ENCODE measurements at regions not wholly inside any gene's neighbourhood (a gene's known extent, or its start where the extent isn't known, plus 50 kb on each side); places are given as distances from the start of the nearest gene placed in this dataset.

DNA sequence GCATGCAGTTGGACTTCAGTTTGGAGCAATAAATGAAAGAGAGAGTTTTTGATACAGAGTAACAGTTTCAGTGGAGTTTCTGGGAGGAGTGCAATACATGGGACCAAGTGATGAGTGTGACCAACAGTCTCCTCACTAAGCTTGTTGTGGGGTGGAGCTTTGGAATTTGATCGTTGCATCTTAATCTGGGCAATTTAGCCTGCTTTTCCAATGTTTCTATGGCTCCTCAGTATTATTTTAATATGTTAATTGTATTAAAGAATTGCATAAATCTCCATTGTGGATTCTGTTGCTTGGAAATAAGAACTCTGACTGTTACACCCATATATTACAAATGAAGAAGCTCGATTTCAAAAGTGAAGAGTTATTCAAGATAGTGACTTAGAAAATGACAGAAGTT, 446.6 kb upstream of the LRATD1 start:
- TF ChIP-seq, protein P1, sequence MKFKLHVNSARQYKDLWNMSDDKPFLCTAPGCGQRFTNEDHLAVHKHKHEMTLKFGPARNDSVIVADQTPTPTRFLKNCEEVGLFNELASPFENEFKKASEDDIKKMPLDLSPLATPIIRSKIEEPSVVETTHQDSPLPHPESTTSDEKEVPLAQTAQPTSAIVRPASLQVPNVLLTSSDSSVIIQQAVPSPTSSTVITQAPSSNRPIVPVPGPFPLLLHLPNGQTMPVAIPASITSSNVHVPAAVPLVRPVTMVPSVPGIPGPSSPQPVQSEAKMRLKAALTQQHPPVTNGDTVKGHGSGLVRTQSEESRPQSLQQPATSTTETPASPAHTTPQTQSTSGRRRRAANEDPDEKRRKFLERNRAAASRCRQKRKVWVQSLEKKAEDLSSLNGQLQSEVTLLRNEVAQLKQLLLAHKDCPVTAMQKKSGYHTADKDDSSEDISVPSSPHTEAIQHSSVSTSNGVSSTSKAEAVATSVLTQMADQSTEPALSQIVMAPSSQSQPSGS (CRISPR knock-in tag; IDR thresholded peaks at IDR 0.05; ENCODE audit: borderline replicate concordance, low read depth) = no peak
- TF ChIP-seq, protein P2, sequence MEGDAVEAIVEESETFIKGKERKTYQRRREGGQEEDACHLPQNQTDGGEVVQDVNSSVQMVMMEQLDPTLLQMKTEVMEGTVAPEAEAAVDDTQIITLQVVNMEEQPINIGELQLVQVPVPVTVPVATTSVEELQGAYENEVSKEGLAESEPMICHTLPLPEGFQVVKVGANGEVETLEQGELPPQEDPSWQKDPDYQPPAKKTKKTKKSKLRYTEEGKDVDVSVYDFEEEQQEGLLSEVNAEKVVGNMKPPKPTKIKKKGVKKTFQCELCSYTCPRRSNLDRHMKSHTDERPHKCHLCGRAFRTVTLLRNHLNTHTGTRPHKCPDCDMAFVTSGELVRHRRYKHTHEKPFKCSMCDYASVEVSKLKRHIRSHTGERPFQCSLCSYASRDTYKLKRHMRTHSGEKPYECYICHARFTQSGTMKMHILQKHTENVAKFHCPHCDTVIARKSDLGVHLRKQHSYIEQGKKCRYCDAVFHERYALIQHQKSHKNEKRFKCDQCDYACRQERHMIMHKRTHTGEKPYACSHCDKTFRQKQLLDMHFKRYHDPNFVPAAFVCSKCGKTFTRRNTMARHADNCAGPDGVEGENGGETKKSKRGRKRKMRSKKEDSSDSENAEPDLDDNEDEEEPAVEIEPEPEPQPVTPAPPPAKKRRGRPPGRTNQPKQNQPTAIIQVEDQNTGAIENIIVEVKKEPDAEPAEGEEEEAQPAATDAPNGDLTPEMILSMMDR (IDR thresholded peaks at IDR 0.05) = no peak
- TF ChIP-seq FOXK1 (CRISPR knock-in tag; IDR thresholded peaks at IDR 0.05) (no peak), JAZF1 (CRISPR knock-in tag; IDR thresholded peaks at IDR 0.05) (no peak), CREB1 (CRISPR knock-in tag; IDR thresholded peaks at IDR 0.05) (no peak)
- TF ChIP-seq, protein P3, sequence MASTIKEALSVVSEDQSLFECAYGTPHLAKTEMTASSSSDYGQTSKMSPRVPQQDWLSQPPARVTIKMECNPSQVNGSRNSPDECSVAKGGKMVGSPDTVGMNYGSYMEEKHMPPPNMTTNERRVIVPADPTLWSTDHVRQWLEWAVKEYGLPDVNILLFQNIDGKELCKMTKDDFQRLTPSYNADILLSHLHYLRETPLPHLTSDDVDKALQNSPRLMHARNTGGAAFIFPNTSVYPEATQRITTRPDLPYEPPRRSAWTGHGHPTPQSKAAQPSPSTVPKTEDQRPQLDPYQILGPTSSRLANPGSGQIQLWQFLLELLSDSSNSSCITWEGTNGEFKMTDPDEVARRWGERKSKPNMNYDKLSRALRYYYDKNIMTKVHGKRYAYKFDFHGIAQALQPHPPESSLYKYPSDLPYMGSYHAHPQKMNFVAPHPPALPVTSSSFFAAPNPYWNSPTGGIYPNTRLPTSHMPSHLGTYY (CRISPR knock-in tag; IDR thresholded peaks at IDR 0.05) = no peak
- TF ChIP-seq, protein P4, sequence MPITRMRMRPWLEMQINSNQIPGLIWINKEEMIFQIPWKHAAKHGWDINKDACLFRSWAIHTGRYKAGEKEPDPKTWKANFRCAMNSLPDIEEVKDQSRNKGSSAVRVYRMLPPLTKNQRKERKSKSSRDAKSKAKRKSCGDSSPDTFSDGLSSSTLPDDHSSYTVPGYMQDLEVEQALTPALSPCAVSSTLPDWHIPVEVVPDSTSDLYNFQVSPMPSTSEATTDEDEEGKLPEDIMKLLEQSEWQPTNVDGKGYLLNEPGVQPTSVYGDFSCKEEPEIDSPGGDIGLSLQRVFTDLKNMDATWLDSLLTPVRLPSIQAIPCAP (CRISPR knock-in tag; IDR thresholded peaks at IDR 0.05) = no peak
- TF ChIP-seq, protein P5, sequence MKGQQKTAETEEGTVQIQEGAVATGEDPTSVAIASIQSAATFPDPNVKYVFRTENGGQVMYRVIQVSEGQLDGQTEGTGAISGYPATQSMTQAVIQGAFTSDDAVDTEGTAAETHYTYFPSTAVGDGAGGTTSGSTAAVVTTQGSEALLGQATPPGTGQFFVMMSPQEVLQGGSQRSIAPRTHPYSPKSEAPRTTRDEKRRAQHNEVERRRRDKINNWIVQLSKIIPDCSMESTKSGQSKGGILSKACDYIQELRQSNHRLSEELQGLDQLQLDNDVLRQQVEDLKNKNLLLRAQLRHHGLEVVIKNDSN (CRISPR knock-in tag; IDR thresholded peaks at IDR 0.05) = no peak
- TF ChIP-seq, protein P6, sequence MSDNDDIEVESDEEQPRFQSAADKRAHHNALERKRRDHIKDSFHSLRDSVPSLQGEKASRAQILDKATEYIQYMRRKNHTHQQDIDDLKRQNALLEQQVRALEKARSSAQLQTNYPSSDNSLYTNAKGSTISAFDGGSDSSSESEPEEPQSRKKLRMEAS (CRISPR knock-in tag; IDR thresholded peaks at IDR 0.05) = no peak
- TF ChIP-seq, protein P7, sequence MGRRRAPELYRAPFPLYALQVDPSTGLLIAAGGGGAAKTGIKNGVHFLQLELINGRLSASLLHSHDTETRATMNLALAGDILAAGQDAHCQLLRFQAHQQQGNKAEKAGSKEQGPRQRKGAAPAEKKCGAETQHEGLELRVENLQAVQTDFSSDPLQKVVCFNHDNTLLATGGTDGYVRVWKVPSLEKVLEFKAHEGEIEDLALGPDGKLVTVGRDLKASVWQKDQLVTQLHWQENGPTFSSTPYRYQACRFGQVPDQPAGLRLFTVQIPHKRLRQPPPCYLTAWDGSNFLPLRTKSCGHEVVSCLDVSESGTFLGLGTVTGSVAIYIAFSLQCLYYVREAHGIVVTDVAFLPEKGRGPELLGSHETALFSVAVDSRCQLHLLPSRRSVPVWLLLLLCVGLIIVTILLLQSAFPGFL (CRISPR knock-in tag; IDR thresholded peaks at IDR 0.05; ENCODE audit: borderline replicate concordance) = no peak

Measured in WTC11 (cell line).